ENCODE measurements at regions not wholly inside any gene's neighbourhood (a gene's known extent, or its start where the extent isn't known, plus 50 kb on each side); places are given as distances from the start of the nearest gene placed in this dataset.
"Not testable (repeated sequence)": the region's sequence is repeated elsewhere in the genome, so short reads cannot be mapped to it uniquely, and the experiment has no call there.

- no peak for DNase-seq (ENCODE audit: low spot score)
- Mint-ChIP-seq H3K9me3 (no peaks in the 10 kb centered on the region), H3K4me3 (no peak overlapping the region), H3K4me1 (ENCODE audit: low read depth) (no peaks in the 10 kb centered on the region), H3K27ac (no peak overlapping the region), H3K36me3 (ENCODE audit: low read depth) (no peaks in the 10 kb centered on the region), H3K27me3 (ENCODE audit: insufficient read depth) (no peaks in the 10 kb centered on the region)
- intact Hi-C loops (cut with micrococcal nuclease), result no loop called here
Measured at GRCh38 chr10:80946957-80947726, 409.4 kb downstream of the SH2D4B start.

DNA sequence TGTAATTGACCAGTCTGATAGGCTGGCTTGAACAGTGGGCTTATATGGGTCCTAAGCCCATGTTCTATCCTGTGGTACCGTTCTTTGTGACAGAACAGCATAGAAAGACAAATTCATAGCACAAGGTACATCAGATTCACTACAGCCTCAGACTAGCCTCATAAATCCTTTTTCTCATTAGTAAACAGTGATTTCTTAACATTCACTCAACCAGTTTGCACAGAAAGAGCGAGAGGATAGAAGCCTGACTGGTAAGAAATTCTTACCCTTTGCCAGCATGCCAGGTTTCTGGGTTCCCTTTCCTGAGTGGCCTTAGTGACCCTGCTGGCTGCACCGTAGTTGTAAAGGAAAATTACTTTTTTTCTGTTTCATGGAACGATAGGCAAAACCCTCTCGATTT lies 412.1 kb downstream of the SH2D4B start:
- no peak overlapping the region for H3K4me3 Mint-ChIP-seq
- no peaks in the 10 kb centered on the region for H3K36me3 Mint-ChIP-seq (ENCODE audit: low read depth)
- no peaks in the 10 kb centered on the region for H3K4me1 Mint-ChIP-seq (ENCODE audit: low read depth)
- intact Hi-C loops (cut with micrococcal nuclease), result no loop called here
- no peaks in the 10 kb centered on the region for H3K9me3 Mint-ChIP-seq
- no peaks in the 10 kb centered on the region for H3K27me3 Mint-ChIP-seq (ENCODE audit: insufficient read depth)
- DNase-seq (ENCODE audit: low spot score), result no peak
- H3K27ac Mint-ChIP-seq, result no peak overlapping the region

- H3K27ac Mint-ChIP-seq, result no peak overlapping the region
Measured at GRCh38 chr10:80952436-80952835, 414.7 kb downstream of the SH2D4B start.

GRCh38 chr10:80957161-80957560 lies 419.5 kb downstream of the SH2D4B start:
- H3K36me3 Mint-ChIP-seq (ENCODE audit: low read depth), result no peaks in the 10 kb centered on the region
- no peaks in the 10 kb centered on the region for H3K27me3 Mint-ChIP-seq (ENCODE audit: insufficient read depth)
- no peaks in the 10 kb centered on the region for H3K9me3 Mint-ChIP-seq
- DNase-seq (ENCODE audit: low spot score), result no peak
- H3K4me3 Mint-ChIP-seq, result no peak overlapping the region
- no peak overlapping the region for H3K27ac Mint-ChIP-seq
- no peaks in the 10 kb centered on the region for H3K4me1 Mint-ChIP-seq (ENCODE audit: low read depth)
- intact Hi-C loops (cut with micrococcal nuclease), result no loop called here

More at GRCh38 chr10:80952436-80952835, 414.7 kb downstream of the SH2D4B start:
- H3K4me1 Mint-ChIP-seq (ENCODE audit: low read depth), result no peaks in the 10 kb centered on the region
- no peaks in the 10 kb centered on the region for H3K9me3 Mint-ChIP-seq
- H3K4me3 Mint-ChIP-seq, result no peak overlapping the region
- no peaks in the 10 kb centered on the region for H3K36me3 Mint-ChIP-seq (ENCODE audit: low read depth)
- no peaks in the 10 kb centered on the region for H3K27me3 Mint-ChIP-seq (ENCODE audit: insufficient read depth)
- DNase-seq (ENCODE audit: low spot score), result no peak
- intact Hi-C loops (cut with micrococcal nuclease), result no loop called here

DNA sequence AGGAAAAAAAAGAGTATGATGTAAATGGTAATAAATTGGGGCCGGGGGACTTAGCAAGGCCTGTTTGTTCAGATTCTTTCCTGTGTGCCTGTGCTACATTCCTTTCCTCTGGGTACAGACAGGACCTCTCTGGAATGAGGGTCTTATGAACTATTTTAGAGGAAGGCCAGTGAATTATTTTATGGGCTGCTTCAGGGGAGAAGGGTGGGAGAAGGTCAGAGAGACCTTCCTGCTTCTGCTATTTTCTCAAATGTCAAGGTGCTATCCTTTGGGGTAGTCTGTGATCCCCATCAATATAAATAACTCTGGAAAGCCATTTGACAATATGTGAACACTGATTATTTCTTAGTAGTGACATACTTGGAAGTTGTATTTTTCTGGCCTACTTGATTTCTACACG lies 426.5 kb downstream of the SH2D4B start:
- Mint-ChIP-seq H3K4me1 (ENCODE audit: low read depth) (no peaks in the 10 kb centered on the region), H3K4me3 (no peak overlapping the region), H3K36me3 (ENCODE audit: low read depth) (no peaks in the 10 kb centered on the region), H3K27me3 (ENCODE audit: insufficient read depth) (peaks cover 4% of the 10 kb centered on the region), H3K27ac (no peak overlapping the region), H3K9me3 (no peaks in the 10 kb centered on the region)
- DNase-seq (ENCODE audit: low spot score), result no peak
- intact Hi-C loops (cut with micrococcal nuclease), result no loop called here

DNA sequence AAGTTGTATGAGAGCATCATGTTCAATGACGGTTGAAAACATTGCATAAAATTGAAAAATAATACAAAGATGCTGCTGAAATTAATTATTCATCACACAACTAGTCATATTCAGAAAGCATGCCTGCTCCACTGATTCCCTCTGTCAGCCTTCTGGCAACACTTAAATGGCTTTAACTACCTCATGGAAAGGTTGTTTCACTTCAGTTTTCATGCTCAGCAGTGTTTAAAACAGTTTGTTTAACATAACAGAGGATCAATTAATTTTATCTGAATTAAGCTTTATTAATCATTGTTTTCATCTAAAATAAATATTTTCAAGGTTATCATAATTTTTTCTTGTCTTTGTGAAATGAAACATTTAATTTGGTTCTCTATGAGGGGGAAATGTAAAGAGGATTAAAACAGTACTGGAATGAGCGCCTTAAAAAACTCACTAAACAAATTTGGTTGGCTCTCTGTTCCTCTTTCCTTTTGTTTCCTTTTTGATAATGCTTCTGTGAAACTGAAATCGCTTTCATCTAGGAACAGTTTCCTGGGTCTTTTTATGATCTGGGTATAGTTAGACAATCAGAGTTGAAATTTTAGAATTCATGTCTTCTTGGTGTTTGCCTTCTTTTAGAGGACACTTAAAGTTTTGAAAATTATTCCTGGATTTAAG lies 427.4 kb downstream of the SH2D4B start:
- DNase-seq (ENCODE audit: low spot score), result no peak
- Mint-ChIP-seq H3K4me1 (ENCODE audit: low read depth) (no peaks in the 10 kb centered on the region), H3K27me3 (ENCODE audit: insufficient read depth) (peaks cover 4% of the 10 kb centered on the region), H3K27ac (no peak overlapping the region), H3K9me3 (no peaks in the 10 kb centered on the region), H3K4me3 (no peak overlapping the region), H3K36me3 (ENCODE audit: low read depth) (no peaks in the 10 kb centered on the region)
- intact Hi-C loops (cut with micrococcal nuclease), result no loop called here

DNA sequence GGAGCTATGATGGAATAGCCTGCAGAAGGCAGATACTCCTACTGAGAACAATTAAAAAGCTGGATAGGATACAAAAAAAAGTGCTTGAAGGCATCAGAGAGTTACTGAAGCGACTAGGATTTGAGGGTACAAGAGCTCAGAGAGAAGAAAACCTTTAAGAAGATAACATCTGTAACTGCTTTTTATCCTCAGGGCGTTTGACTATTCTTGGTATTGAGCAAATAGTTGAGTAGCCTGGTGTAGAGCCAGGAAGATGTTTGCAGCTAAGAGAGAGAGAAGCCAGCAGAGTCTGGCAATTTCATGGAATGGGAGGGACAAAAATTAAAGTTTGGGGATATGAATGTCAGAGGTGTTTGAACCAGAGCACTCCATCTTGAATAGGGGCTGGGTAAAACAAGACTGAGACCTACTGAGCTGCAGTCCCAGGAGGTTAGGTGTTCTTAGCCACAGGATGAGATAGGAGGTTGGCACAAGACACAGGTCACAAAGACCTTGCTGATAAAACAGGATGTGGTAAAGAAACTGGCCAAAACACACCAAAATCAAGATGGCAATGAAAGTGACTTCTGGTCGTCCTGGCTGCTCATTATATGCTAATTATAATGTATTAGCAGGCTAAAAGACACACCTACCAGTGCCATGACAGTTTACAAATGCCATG lies 428.8 kb downstream of the SH2D4B start:
- Mint-ChIP-seq H3K4me1 (ENCODE audit: low read depth) (no peaks in the 10 kb centered on the region), H3K9me3 (no peaks in the 10 kb centered on the region), H3K4me3 (no peak overlapping the region), H3K36me3 (ENCODE audit: low read depth) (no peaks in the 10 kb centered on the region), H3K27me3 (ENCODE audit: insufficient read depth) (peaks cover 4% of the 10 kb centered on the region), H3K27ac (no peak overlapping the region)
- intact Hi-C loops (cut with micrococcal nuclease), result no loop called here
- no peak for DNase-seq (ENCODE audit: low spot score)

GRCh38 chr10:80967357-80967756 lies 429.7 kb downstream of the SH2D4B start:
- H3K27ac Mint-ChIP-seq; H3K4me3 Mint-ChIP-seq; intact Hi-C loops (cut with micrococcal nuclease); DNase-seq (ENCODE audit: low spot score); H3K27me3 Mint-ChIP-seq (ENCODE audit: insufficient read depth); H3K36me3 Mint-ChIP-seq (ENCODE audit: low read depth); H3K9me3 Mint-ChIP-seq; H3K4me1 Mint-ChIP-seq (ENCODE audit: low read depth): not testable (repeated sequence)

DNA sequence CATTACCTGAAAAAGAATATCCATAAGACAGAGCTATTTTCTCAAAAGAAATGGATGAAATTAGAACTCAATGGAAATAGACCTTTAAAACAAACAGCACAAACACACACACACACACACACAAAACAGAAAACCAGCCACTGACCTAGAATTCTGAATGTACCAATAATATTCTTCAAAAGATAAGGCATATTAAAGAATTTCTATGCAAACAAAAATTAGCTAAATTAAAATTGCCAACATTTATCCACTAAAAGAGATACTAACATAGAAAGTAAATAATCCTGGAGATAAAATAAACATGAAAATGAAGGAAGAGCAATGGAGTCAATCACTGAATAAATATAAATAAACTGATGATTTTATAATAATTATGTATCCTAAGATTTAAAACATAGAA lies 431.2 kb downstream of the SH2D4B start:
- H3K27me3 Mint-ChIP-seq (ENCODE audit: insufficient read depth), result peaks cover 2% of the 10 kb centered on the region
- H3K4me1 Mint-ChIP-seq (ENCODE audit: low read depth), result no peaks in the 10 kb centered on the region
- H3K9me3 Mint-ChIP-seq, result no peaks in the 10 kb centered on the region
- H3K36me3 Mint-ChIP-seq (ENCODE audit: low read depth), result no peaks in the 10 kb centered on the region
- no peak overlapping the region for H3K27ac Mint-ChIP-seq
- H3K4me3 Mint-ChIP-seq, result no peak overlapping the region
- no peak for DNase-seq (ENCODE audit: low spot score)
- intact Hi-C loops (cut with micrococcal nuclease), result no loop called here

DNA sequence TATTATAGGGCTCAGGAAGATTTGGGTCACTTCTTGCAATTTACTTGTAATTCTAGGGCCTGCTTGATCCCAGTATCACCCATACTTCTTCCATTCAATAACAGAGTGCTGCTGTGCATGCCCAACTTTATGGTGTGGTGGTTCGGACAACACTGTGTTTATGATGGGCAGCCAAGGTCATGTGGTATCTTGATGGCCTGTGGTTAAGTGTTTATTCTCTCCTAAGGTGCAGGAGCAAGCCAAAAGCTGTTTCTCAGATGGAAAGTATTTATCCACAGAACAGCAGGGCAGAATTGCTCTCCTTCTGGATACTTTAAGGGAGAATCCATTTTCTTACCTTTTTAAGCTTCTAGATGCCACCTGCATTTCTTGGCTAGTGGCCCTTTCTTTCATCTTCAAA lies 433.8 kb downstream of the SH2D4B start:
- no peak overlapping the region for H3K4me3 Mint-ChIP-seq
- peaks cover under 1% of the 10 kb centered on the region for H3K27me3 Mint-ChIP-seq (ENCODE audit: insufficient read depth)
- H3K27ac Mint-ChIP-seq, result no peak overlapping the region
- intact Hi-C loops (cut with micrococcal nuclease), result no loop called here
- no peaks in the 10 kb centered on the region for H3K9me3 Mint-ChIP-seq
- no peaks in the 10 kb centered on the region for H3K36me3 Mint-ChIP-seq (ENCODE audit: low read depth)
- DNase-seq (ENCODE audit: low spot score), result no peak
- no peaks in the 10 kb centered on the region for H3K4me1 Mint-ChIP-seq (ENCODE audit: low read depth)

DNA sequence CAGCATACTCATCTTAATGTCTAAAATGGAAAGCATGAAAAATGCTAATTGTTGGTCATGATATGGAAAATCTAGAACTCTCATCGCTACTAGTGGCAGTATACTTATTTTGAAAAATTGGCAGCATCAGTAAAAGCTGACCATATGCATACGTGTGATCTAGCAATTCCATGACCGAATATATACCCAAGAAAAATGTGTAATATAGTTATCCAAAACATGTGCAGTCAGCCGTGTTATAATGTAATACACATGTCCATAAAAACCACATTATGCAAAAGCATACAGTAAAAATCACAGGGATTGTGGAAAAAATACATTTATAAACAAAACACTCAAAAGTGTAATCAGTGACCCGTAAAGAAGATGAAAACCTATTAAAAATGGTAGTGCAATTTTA lies 439.0 kb downstream of the SH2D4B start:
- Mint-ChIP-seq H3K27me3 (ENCODE audit: insufficient read depth) (no peaks in the 10 kb centered on the region), H3K27ac (no peak overlapping the region), H3K36me3 (ENCODE audit: low read depth) (no peaks in the 10 kb centered on the region), H3K4me1 (ENCODE audit: low read depth) (no peaks in the 10 kb centered on the region), H3K4me3 (no peak overlapping the region), H3K9me3 (no peaks in the 10 kb centered on the region)
- no peak for DNase-seq (ENCODE audit: low spot score)
- intact Hi-C loops (cut with micrococcal nuclease), result no loop called here

GRCh38 chr10:80985102-80985501 lies 447.4 kb downstream of the SH2D4B start:
- H3K4me1 Mint-ChIP-seq (ENCODE audit: low read depth), result no peaks in the 10 kb centered on the region
- H3K36me3 Mint-ChIP-seq (ENCODE audit: low read depth), result no peaks in the 10 kb centered on the region
- DNase-seq (ENCODE audit: low spot score), result no peak
- no peak overlapping the region for H3K27ac Mint-ChIP-seq
- no peak overlapping the region for H3K4me3 Mint-ChIP-seq
- intact Hi-C loops (cut with micrococcal nuclease), result no loop called here
- H3K9me3 Mint-ChIP-seq, result no peaks in the 10 kb centered on the region
- no peaks in the 10 kb centered on the region for H3K27me3 Mint-ChIP-seq (ENCODE audit: insufficient read depth)

DNA sequence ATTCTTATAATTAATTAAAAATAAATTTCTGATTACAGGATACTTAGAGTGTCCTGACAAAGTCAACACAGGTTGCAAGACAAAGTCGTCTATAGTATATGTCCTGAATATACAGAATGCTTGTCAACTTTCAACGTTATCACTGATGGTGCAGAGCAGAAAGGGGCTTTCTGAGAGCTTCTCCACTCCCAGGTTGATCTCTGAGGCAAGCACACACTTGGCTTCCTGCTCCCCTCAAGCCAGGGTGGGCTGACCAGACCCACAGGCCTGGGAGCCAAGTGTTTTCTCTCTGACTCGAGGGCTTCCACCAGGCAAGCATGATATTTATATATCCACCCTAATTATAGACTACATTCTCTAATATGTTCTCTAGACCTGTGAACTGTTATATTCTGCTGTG lies 448.9 kb downstream of the SH2D4B start:
- H3K27ac Mint-ChIP-seq, result no peak overlapping the region
- no peaks in the 10 kb centered on the region for H3K9me3 Mint-ChIP-seq

More for the DNA sequence above, 448.9 kb downstream of the SH2D4B start:
- intact Hi-C loops (cut with micrococcal nuclease), result no loop called here
- Mint-ChIP-seq H3K4me3 (no peak overlapping the region), H3K27me3 (ENCODE audit: insufficient read depth) (no peaks in the 10 kb centered on the region), H3K4me1 (ENCODE audit: low read depth) (no peaks in the 10 kb centered on the region), H3K36me3 (ENCODE audit: low read depth) (no peaks in the 10 kb centered on the region)
- DNase-seq (ENCODE audit: low spot score), result no peak

Data from activated T-helper 1 cell treated with anti-CD3 and anti-CD28 coated beads, Interleukin-12 subunit alpha, Interleukin-12 subunit beta, Interleukin-2, Interleukin-4 antibody, amounts not matched to agents 30 ng/mL and 10 ng/mL and 1 ng/mL, durations not matched to agents 14 hours and 24 hours and 36 hours (primary cell).